GM12878 (cell line): ENCODE measurements at regions not wholly inside any gene's neighbourhood (a gene's known extent, or its start where the extent isn't known, plus 50 kb on each side); places are given as distances from the start of the nearest gene placed in this dataset.

Experiments used
- ATAC-seq: fragments of 200-7000 bp; cut with Tn5 transposase; 3 replicates; pipeline ENCODE4 v1.9.1; 2020; ENCODE audit warnings: mild to moderate bottlenecking, moderate library complexity
- BruUV-seq: library from RNA; stranded (reverse); fragments of 400-500 nt; replicated peaks from 2 replicates; lab custom pipeline; 2021; lab: Mats Ljungman, UMichigan
- CTCF ChIA-PET: fragments of 300-600 bp; sonication (Branson Sonifier 250); formaldehyde crosslinking; extraction: SDS; loops from one replicate; lab custom pipeline; 2021; ENCODE audit warnings: inconsistent platforms; lab: Yijun Ruan, JAX
- POLR2A ChIA-PET: fragments of 350-600 bp; formaldehyde crosslinking; extraction: SDS; loops from one replicate; lab custom pipeline; 2021; ENCODE audit warnings: inconsistent platforms; lab: Charles Lee
- RAD21 ChIA-PET: fragments of 300-600 bp; sonication (Branson Sonifier 250); formaldehyde crosslinking; loops from one replicate; lab custom pipeline; 2023; ENCODE audit warnings: antibody characterized with exemption; ENCODE audit not compliant: unreplicated experiment; lab: Charles Lee
- SMC1A ChIA-PET: fragments of 300-600 bp; sonication (Branson Sonifier 250); formaldehyde crosslinking; loops from one replicate; lab custom pipeline; 2023; ENCODE audit not compliant: unreplicated experiment, uncharacterized antibody; lab: Charles Lee
- DNase-seq: peaks from one replicate; pipeline ENCODE4 v3.0.0-alpha.2; 2011; ENCODE audit warnings: low read depth, low spot score
- FAIRE-seq: peaks from 3 replicates; lab custom pipeline; 2011; peaks lifted over from hg19 to GRCh38; lab: Jason Lieb, UNC
- H2AFZ ChIP-seq: 2 replicates; pipeline ENCODE4 v1.6.0; 2011; ENCODE audit warnings: low read depth, low read length, control low read depth; ENCODE audit not compliant: control insufficient read depth
- H3K27ac ChIP-seq: 2 replicates; pipeline ENCODE4 v1.5.1; 2011; ENCODE audit warnings: control low read depth; ENCODE audit not compliant: control insufficient read depth, insufficient read depth
- H3K27me3 ChIP-seq, 2 experiments: replicated peaks in 1 of 2; 2 replicates each; pipeline versions ENCODE4 v1.6.0 to v1.6.1; 2011; ENCODE audit warnings: low read length in 1 of 2; ENCODE audit not compliant: control insufficient read depth in 2 of 2, insufficient read depth in 2 of 2
- H3K36me3 ChIP-seq, 2 experiments: 2 replicates each; pipeline ENCODE4 v1.5.1; 2011; ENCODE audit warnings: low read length in 1 of 2; ENCODE audit not compliant: control insufficient read depth in 2 of 2, insufficient read depth in 2 of 2
- H3K4me1 ChIP-seq: 2 replicates; pipeline ENCODE4 v1.6.1; 2011; ENCODE audit warnings: mild to moderate bottlenecking, low read length, moderate library complexity, mixed read lengths; ENCODE audit not compliant: control insufficient read depth, insufficient read depth
- H3K4me2 ChIP-seq: 2 replicates; pipeline ENCODE4 v1.6.0; 2011; ENCODE audit warnings: control low read depth; ENCODE audit not compliant: control insufficient read depth, insufficient read depth
- H3K4me3 ChIP-seq: fragments of 200-600 bp; sonication (generic); 2 replicates; pipeline ENCODE4 v1.5.1; 2016
- H3K79me2 ChIP-seq: 2 replicates; pipeline ENCODE4 v1.6.0; 2011; ENCODE audit warnings: low read length; ENCODE audit not compliant: control insufficient read depth, insufficient read depth
- H3K9ac ChIP-seq: 2 replicates; pipeline ENCODE4 v1.8.0; 2011; ENCODE audit warnings: low read length, control low read depth, mixed read lengths; ENCODE audit not compliant: control insufficient read depth, insufficient read depth
- H3K9me3 ChIP-seq: replicated peaks from 3 replicates; pipeline ENCODE4 v1.5.1; 2011; ENCODE audit warnings: mild to moderate bottlenecking, low read length; ENCODE audit not compliant: control insufficient read depth, insufficient read depth
- H4K20me1 ChIP-seq: 2 replicates; pipeline ENCODE4 v1.6.0; 2011; ENCODE audit not compliant: control insufficient read depth, insufficient read depth
- EGR1 ChIP-seq, 2 experiments: IDR thresholded peaks; 1 replicate in 1 of 2; 2 replicates in 1 of 2; pipeline ENCODE4 v1.6.1; 2011 to 2012; ENCODE audit warnings: low read depth in 2 of 2, low read length in 2 of 2, borderline replicate concordance in 1 of 2, mild to moderate bottlenecking in 1 of 2, moderate library complexity in 1 of 2
- TAF1 ChIP-seq: IDR thresholded peaks from 2 replicates; pipeline ENCODE4 v1.6.1; 2011; ENCODE audit warnings: mild to moderate bottlenecking, low read depth, low read length, borderline replicate concordance
- TCF7 ChIP-seq: IDR thresholded peaks from 2 replicates; pipeline ENCODE4 v1.6.1; 2014; ENCODE audit warnings: antibody characterized with exemption, borderline replicate concordance
- ZNF622 ChIP-seq: fragments of 450-650 bp; IDR thresholded peaks from 2 replicates; pipeline ENCODE4 v1.6.1; 2017; ENCODE audit warnings: mild to moderate bottlenecking, inconsistent platforms
- ZSCAN29 ChIP-seq: fragments of 450-650 bp; IDR thresholded peaks from 2 replicates; pipeline ENCODE4 v1.6.1; 2017; ENCODE audit warnings: mild to moderate bottlenecking, moderate library complexity
- WGBS: methylation state at CpG from one replicate; pipeline ENCODE4 v1.1.6; 2016; ENCODE audit warnings: low lambda C conversion rate; ENCODE audit not compliant: insufficient replicate concordance, insufficient coverage; ENCODE audit errors: missing lambda C conversion rate; 5-methylcytosine and 5-hydroxymethylcytosine counted together
- in situ Hi-C: fragments of 300-500 bp; cut with MboI; formaldehyde crosslinking; loops from 9 replicates; pipeline ENCODE4 v1.14.3; 2018; ENCODE audit warnings: mixed read lengths
- intact Hi-C: fragments of 100-400 bp; cut with micrococcal nuclease; formaldehyde crosslinking; loops from one replicate; pipeline ENCODE4 v1.14.2; 2022; ENCODE audit not compliant: unreplicated experiment
- TF ChIP-seq, protein P1 (sequence below): fragments of 450-650 bp; formaldehyde crosslinking; IDR thresholded peaks from 2 replicates; pipeline ENCODE4 v1.4.0; 2022; ENCODE audit warnings: mild to moderate bottlenecking, moderate library complexity

- H3K36me3 ChIP-seq, result no peaks in the 10 kb centered on the region
- H3K9ac ChIP-seq, result no peak overlapping the region
- WGBS, result 45% methylated on average over 4 of the region's 4 CpGs
- H3K4me3 ChIP-seq, result no peak overlapping the region
- no peaks in the 10 kb centered on the region for H4K20me1 ChIP-seq
- H3K27ac ChIP-seq, result no peak overlapping the region
- H3K27me3 ChIP-seq, result no peaks in the 10 kb centered on the region
- no peak overlapping the region for H2AFZ ChIP-seq
- ATAC-seq (no peak), FAIRE-seq (no peak), DNase-seq (no peak)
- H3K79me2 ChIP-seq, result no peaks in the 10 kb centered on the region
- POLR2A ChIA-PET, result no interaction called here
- H3K4me1 ChIP-seq, result no peaks in the 10 kb centered on the region
- no peaks in the 10 kb centered on the region for H3K9me3 ChIP-seq
- intact Hi-C loops, result no loop called here
- TF ChIP-seq TAF1, result no peak
- no peak for TF ChIP-seq ZSCAN29
- TF ChIP-seq ZNF622, result no peak
- CTCF ChIA-PET, result no interaction called here
- SMC1A ChIA-PET, result no interaction called here
- in situ Hi-C loops, result no loop called here
- RAD21 ChIA-PET, result no interaction called here
- H3K4me2 ChIP-seq, result no peak overlapping the region
- no TSS peak for BruUV-seq
These were observed 869.0 kb downstream of the NXPH1 start for GRCh38 chr7:9302436-9302835.

GRCh38 chr7:9307131-9307530 is 873.7 kb downstream of the NXPH1 start:
- POLR2A ChIA-PET, result no interaction called here
- no peak overlapping the region for H3K4me3 ChIP-seq
- intact Hi-C loops (no loop called here), in situ Hi-C loops (no loop called here)
- no peak for DNase-seq
- TF ChIP-seq, protein P1, sequence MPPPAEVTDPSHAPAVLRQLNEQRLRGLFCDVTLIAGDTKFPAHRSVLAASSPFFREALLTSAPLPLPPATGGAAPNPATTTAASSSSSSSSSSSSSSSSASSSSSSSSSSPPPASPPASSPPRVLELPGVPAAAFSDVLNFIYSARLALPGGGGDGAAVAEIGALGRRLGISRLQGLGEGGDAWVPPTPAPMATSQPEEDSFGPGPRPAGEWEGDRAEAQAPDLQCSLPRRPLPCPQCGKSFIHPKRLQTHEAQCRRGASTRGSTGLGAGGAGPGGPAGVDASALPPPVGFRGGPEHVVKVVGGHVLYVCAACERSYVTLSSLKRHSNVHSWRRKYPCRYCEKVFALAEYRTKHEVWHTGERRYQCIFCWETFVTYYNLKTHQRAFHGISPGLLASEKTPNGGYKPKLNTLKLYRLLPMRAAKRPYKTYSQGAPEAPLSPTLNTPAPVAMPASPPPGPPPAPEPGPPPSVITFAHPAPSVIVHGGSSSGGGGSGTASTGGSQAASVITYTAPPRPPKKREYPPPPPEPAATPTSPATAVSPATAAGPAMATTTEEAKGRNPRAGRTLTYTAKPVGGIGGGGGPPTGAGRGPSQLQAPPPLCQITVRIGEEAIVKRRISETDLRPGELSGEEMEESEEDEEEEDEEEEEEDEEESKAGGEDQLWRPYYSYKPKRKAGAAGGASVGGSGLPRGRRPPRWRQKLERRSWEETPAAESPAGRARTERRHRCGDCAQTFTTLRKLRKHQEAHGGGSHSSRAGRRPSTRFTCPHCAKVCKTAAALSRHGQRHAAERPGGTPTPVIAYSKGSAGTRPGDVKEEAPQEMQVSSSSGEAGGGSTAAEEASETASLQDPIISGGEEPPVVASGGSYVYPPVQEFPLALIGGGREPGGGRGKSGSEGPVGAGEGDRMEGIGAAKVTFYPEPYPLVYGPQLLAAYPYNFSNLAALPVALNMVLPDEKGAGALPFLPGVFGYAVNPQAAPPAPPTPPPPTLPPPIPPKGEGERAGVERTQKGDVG (CRISPR knock-in tag), result no peak
- TF ChIP-seq TCF7, result no peak
- TF ChIP-seq EGR1 (IDR thresholded peaks at IDR 0.05; ENCODE audit: borderline replicate concordance in 1 of 2, low read depth in 2 of 2, low read length in 2 of 2), result no peak
- WGBS, result 63% methylated on average over 1 of the region's 1 CpG
- no peak for FAIRE-seq
- RAD21 ChIA-PET, result no interaction called here
- no peak overlapping the region for H3K4me2 ChIP-seq
- SMC1A ChIA-PET, result interaction anchor here (0.7 kb wide), 1 partner anchor 17 kb away, joined by 3 read pairs; no protein-coding TSS in a partner anchor
- no peaks in the 10 kb centered on the region for H3K4me1 ChIP-seq
- no peaks in the 10 kb centered on the region for H3K79me2 ChIP-seq
- H3K36me3 ChIP-seq, result no peaks in the 10 kb centered on the region
- CTCF ChIA-PET, result no interaction called here
- H3K27me3 ChIP-seq, result no peaks in the 10 kb centered on the region
- no peaks in the 10 kb centered on the region for H4K20me1 ChIP-seq
- H3K27ac ChIP-seq, result no peak overlapping the region
- H3K9ac ChIP-seq, result no peak overlapping the region
- H3K9me3 ChIP-seq, result no peaks in the 10 kb centered on the region
- BruUV-seq, result no TSS peak
- no peak for ATAC-seq
- H2AFZ ChIP-seq, result no peak overlapping the region
